ENCODE measurements at regions not wholly inside any gene's neighbourhood (a gene's known extent, or its start where the extent isn't known, plus 50 kb on each side); places are given as distances from the start of the nearest gene placed in this dataset.

- DNase-seq, result no peak
These were observed 94.5 kb downstream of the PDGFA start for GRCh38 chr7:424961-425793.

- no peak for DNase-seq
These were observed 93.9 kb downstream of the PDGFA start for GRCh38 chr7:425794-426188.

- no peak for DNase-seq
These were observed 93.1 kb downstream of the PDGFA start for GRCh38 chr7:426510-426909.

- no peak for DNase-seq
These were observed 92.0 kb downstream of the PDGFA start for GRCh38 chr7:427506-428103.

GRCh38 chr7:428387-428786 lies 91.3 kb downstream of the PDGFA start:
- no peak for DNase-seq

- DNase-seq, result no peak
These were observed 90.5 kb downstream of the PDGFA start for GRCh38 chr7:428927-429827.

GRCh38 chr7:429828-430180 lies 89.8 kb downstream of the PDGFA start:
- DNase-seq, result no peak

GRCh38 chr7:431041-431440 lies 88.6 kb downstream of the PDGFA start:
- DNase-seq, result no peak

- DNase-seq, result no peak
These were observed 88.0 kb downstream of the PDGFA start for GRCh38 chr7:431658-432111.

GRCh38 chr7:432256-432655 lies 87.4 kb downstream of the PDGFA start:
- no peak for DNase-seq

- no peak for DNase-seq
These were observed 86.7 kb downstream of the PDGFA start for GRCh38 chr7:432933-433332.

GRCh38 chr7:433558-433957 lies 86.1 kb downstream of the PDGFA start:
- no peak for DNase-seq

GRCh38 chr7:434891-435629 lies 84.6 kb downstream of the PDGFA start:
- no peak for DNase-seq

GRCh38 chr7:435630-436366 lies 83.8 kb downstream of the PDGFA start:
- DNase-seq, result no peak

GRCh38 chr7:436367-437128 lies 83.1 kb downstream of the PDGFA start:
- no peak for DNase-seq

GRCh38 chr7:437329-438251 lies 82.1 kb downstream of the PDGFA start:
- no peak for DNase-seq

GRCh38 chr7:438361-438760 lies 81.3 kb downstream of the PDGFA start:
- no peak for DNase-seq

GRCh38 chr7:438916-439315 lies 80.7 kb downstream of the PDGFA start:
- DNase-seq, result no peak

GRCh38 chr7:440059-440749 lies 79.4 kb downstream of the PDGFA start:
- no peak for DNase-seq
